ENCODE measurements at regions not wholly inside any gene's neighbourhood (a gene's known extent, or its start where the extent isn't known, plus 50 kb on each side); places are given as distances from the start of the nearest gene placed in this dataset.

- Histone ChIP-seq H3K9me3 (ENCODE audit: low read length) (no peaks in the 10 kb centered on the region), H3K4me3 (replicated peaks in 1 of 3; ENCODE audit: insufficient read depth in 1 of 3, low read depth in 2 of 3, low read length in 3 of 3) (no peak overlapping the region), H3K4me1 (ENCODE audit: insufficient read depth, low read length) (no peaks in the 10 kb centered on the region), H2AFZ (ENCODE audit: low read length) (no peak overlapping the region), H3K4me2 (ENCODE audit: low read depth, low read length) (no peak overlapping the region), H3K79me2 (ENCODE audit: insufficient read depth, low read length) (no peaks in the 10 kb centered on the region), H3K27me3 (ENCODE audit: control insufficient read depth in 1 of 2, insufficient read depth in 2 of 2, low read length in 2 of 2) (peaks cover under 1 to 5% of the 10 kb centered on the region in 2 experiments; a peak in 4 of 5 replicates), H3K36me3 (replicated peaks in 1 of 2; ENCODE audit: control insufficient read depth in 1 of 2, insufficient read depth in 2 of 2, low read length in 2 of 2) (no peaks in the 10 kb centered on the region), H3K9ac (ENCODE audit: insufficient read depth, low read depth, low read length) (no peak overlapping the region), H3K27ac (ENCODE audit: extremely low read length, insufficient read depth, low read length) (no peak overlapping the region), H4K20me1 (ENCODE audit: insufficient read depth, low read length) (no peaks in the 10 kb centered on the region)
- ChIA-PET CTCF (ENCODE audit: low intra/inter-chr PET ratio, low total read pairs) (interaction anchor here (0.7 kb wide), 1 partner anchor 131 kb away, joined by 3 read pairs; no protein-coding TSS in a partner anchor), POLR2A (no interaction called here)
- BruUV-seq (replicated peaks) = no TSS peak
- intact Hi-C loops (cut with micrococcal nuclease; ENCODE audit: unreplicated experiment) = no loop called here
- DNase-seq (ENCODE audit: low spot score) (no peak), ATAC-seq (peak; percentile 33), FAIRE-seq (no peak)
- in situ Hi-C loops (cut with HindIII; ENCODE audit: extremely low pct_ligation_motif_present, low pct_unique_long_range_greater_than_20kb) = no loop called here
- WGBS (ENCODE audit: low lambda C conversion rate) = 83% methylated on average over 20 of the region's 26 CpGs
- TF ChIP-seq ZNF30 (CRISPR knock-in tag; IDR thresholded peaks at IDR 0.05) = no peak
- TF ChIP-seq GABPA (IDR thresholded peaks at IDR 0.05; ENCODE audit: low read depth, low read length) = no peak
- TF ChIP-seq GABPA (CRISPR knock-in tag; IDR thresholded peaks at IDR 0.05; ENCODE audit: low read depth) = no peak
- TF ChIP-seq, protein P1, sequence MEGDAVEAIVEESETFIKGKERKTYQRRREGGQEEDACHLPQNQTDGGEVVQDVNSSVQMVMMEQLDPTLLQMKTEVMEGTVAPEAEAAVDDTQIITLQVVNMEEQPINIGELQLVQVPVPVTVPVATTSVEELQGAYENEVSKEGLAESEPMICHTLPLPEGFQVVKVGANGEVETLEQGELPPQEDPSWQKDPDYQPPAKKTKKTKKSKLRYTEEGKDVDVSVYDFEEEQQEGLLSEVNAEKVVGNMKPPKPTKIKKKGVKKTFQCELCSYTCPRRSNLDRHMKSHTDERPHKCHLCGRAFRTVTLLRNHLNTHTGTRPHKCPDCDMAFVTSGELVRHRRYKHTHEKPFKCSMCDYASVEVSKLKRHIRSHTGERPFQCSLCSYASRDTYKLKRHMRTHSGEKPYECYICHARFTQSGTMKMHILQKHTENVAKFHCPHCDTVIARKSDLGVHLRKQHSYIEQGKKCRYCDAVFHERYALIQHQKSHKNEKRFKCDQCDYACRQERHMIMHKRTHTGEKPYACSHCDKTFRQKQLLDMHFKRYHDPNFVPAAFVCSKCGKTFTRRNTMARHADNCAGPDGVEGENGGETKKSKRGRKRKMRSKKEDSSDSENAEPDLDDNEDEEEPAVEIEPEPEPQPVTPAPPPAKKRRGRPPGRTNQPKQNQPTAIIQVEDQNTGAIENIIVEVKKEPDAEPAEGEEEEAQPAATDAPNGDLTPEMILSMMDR (CRISPR knock-in tag; IDR thresholded peaks at IDR 0.05) = peak; percentile 56
- TF ChIP-seq, protein P2, sequence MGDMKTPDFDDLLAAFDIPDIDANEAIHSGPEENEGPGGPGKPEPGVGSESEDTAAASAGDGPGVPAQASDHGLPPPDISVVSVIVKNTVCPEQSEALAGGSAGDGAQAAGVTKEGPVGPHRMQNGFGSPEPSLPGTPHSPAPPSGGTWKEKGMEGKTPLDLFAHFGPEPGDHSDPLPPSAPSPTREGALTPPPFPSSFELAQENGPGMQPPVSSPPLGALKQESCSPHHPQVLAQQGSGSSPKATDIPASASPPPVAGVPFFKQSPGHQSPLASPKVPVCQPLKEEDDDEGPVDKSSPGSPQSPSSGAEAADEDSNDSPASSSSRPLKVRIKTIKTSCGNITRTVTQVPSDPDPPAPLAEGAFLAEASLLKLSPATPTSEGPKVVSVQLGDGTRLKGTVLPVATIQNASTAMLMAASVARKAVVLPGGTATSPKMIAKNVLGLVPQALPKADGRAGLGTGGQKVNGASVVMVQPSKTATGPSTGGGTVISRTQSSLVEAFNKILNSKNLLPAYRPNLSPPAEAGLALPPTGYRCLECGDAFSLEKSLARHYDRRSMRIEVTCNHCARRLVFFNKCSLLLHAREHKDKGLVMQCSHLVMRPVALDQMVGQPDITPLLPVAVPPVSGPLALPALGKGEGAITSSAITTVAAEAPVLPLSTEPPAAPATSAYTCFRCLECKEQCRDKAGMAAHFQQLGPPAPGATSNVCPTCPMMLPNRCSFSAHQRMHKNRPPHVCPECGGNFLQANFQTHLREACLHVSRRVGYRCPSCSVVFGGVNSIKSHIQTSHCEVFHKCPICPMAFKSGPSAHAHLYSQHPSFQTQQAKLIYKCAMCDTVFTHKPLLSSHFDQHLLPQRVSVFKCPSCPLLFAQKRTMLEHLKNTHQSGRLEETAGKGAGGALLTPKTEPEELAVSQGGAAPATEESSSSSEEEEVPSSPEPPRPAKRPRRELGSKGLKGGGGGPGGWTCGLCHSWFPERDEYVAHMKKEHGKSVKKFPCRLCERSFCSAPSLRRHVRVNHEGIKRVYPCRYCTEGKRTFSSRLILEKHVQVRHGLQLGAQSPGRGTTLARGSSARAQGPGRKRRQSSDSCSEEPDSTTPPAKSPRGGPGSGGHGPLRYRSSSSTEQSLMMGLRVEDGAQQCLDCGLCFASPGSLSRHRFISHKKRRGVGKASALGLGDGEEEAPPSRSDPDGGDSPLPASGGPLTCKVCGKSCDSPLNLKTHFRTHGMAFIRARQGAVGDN (CRISPR knock-in tag; IDR thresholded peaks at IDR 0.05) = peak; percentile 15
- no peak for TF ChIP-seq NFIC (IDR thresholded peaks at IDR 0.05; ENCODE audit: low read length)
- no peak for TF ChIP-seq HIC2 (CRISPR knock-in tag; IDR thresholded peaks at IDR 0.05; ENCODE audit: low read depth)
- peak; percentile 44; the same call in 1 of the 2 replicates for TF ChIP-seq KDM1A (CRISPR knock-in tag; IDR thresholded peaks at IDR 0.05)
- TF ChIP-seq DR1 (CRISPR knock-in tag; IDR thresholded peaks at IDR 0.05) = 0 out of 2 replicates have a peak, but pooled peaks have one; percentile 24
- peak; percentile 44 for TF ChIP-seq STAG1 (CRISPR knock-in tag; IDR thresholded peaks at IDR 0.05)
- TF ChIP-seq ZZZ3 (CRISPR knock-in tag; IDR thresholded peaks at IDR 0.05; ENCODE audit: borderline replicate concordance) = no peak
- no peak for TF ChIP-seq TBX3 (IDR thresholded peaks at IDR 0.05; ENCODE audit: borderline replicate concordance)
- TF ChIP-seq ZNF629 (CRISPR knock-in tag; conservative IDR thresholded peaks at IDR 0.05) = peak; percentile 81
- TF ChIP-seq TGIF2 (CRISPR knock-in tag; IDR thresholded peaks at IDR 0.05) = no peak
- TF ChIP-seq ZMYM3 (CRISPR knock-in tag; IDR thresholded peaks at IDR 0.05) = peak; percentile 29; the same call in 1 of the 2 replicates
- no peak for TF ChIP-seq NFE2L2 (IDR thresholded peaks at IDR 0.05; ENCODE audit: low read length)
- TF ChIP-seq CENPT (CRISPR knock-in tag; IDR thresholded peaks at IDR 0.05; ENCODE audit: low read depth) = no peak
Observed at GRCh38 chr16:85479972-85480726, 133.0 kb upstream of the GSE1 start.
